ENCODE measurements at regions not wholly inside any gene's neighbourhood (a gene's known extent, or its start where the extent isn't known, plus 50 kb on each side); places are given as distances from the start of the nearest gene placed in this dataset.

GRCh38 chr20:47867831-47868230 is 82.5 kb upstream of the SULF2 start:
- TF ChIP-seq CTCF (conservative IDR thresholded peaks at IDR 0.05) (no peak), ZFX (IDR thresholded peaks at IDR 0.05) (no peak)

All from C4-2B (cell line).